GM12878 (cell line): ENCODE measurements at regions not wholly inside any gene's neighbourhood (a gene's known extent, or its start where the extent isn't known, plus 50 kb on each side); places are given as distances from the start of the nearest gene placed in this dataset.

Experiments used
- ATAC-seq: fragments of 200-7000 bp; cut with Tn5 transposase; 3 replicates; pipeline ENCODE4 v1.9.1; 2020; ENCODE audit warnings: mild to moderate bottlenecking, moderate library complexity
- BruUV-seq: library from RNA; stranded (reverse); fragments of 400-500 nt; replicated peaks from 2 replicates; lab custom pipeline; 2021; lab: Mats Ljungman, UMichigan
- CTCF ChIA-PET: fragments of 300-600 bp; sonication (Branson Sonifier 250); formaldehyde crosslinking; extraction: SDS; loops from one replicate; lab custom pipeline; 2021; ENCODE audit warnings: inconsistent platforms; lab: Yijun Ruan, JAX
- POLR2A ChIA-PET: fragments of 350-600 bp; formaldehyde crosslinking; extraction: SDS; loops from one replicate; lab custom pipeline; 2021; ENCODE audit warnings: inconsistent platforms; lab: Charles Lee
- RAD21 ChIA-PET: fragments of 300-600 bp; sonication (Branson Sonifier 250); formaldehyde crosslinking; loops from one replicate; lab custom pipeline; 2023; ENCODE audit warnings: antibody characterized with exemption; ENCODE audit not compliant: unreplicated experiment; lab: Charles Lee
- SMC1A ChIA-PET: fragments of 300-600 bp; sonication (Branson Sonifier 250); formaldehyde crosslinking; loops from one replicate; lab custom pipeline; 2023; ENCODE audit not compliant: unreplicated experiment, uncharacterized antibody; lab: Charles Lee
- DNase-seq: peaks from one replicate; pipeline ENCODE4 v3.0.0-alpha.2; 2011; ENCODE audit warnings: low read depth, low spot score
- FAIRE-seq: peaks from 3 replicates; lab custom pipeline; 2011; peaks lifted over from hg19 to GRCh38; lab: Jason Lieb, UNC
- H2AFZ ChIP-seq: 2 replicates; pipeline ENCODE4 v1.6.0; 2011; ENCODE audit warnings: low read depth, low read length, control low read depth; ENCODE audit not compliant: control insufficient read depth
- H3K27ac ChIP-seq: 2 replicates; pipeline ENCODE4 v1.5.1; 2011; ENCODE audit warnings: control low read depth; ENCODE audit not compliant: control insufficient read depth, insufficient read depth
- H3K27me3 ChIP-seq, 2 experiments: replicated peaks in 1 of 2; 2 replicates each; pipeline versions ENCODE4 v1.6.0 to v1.6.1; 2011; ENCODE audit warnings: low read length in 1 of 2; ENCODE audit not compliant: control insufficient read depth in 2 of 2, insufficient read depth in 2 of 2
- H3K36me3 ChIP-seq, 2 experiments: 2 replicates each; pipeline ENCODE4 v1.5.1; 2011; ENCODE audit warnings: low read length in 1 of 2; ENCODE audit not compliant: control insufficient read depth in 2 of 2, insufficient read depth in 2 of 2
- H3K4me1 ChIP-seq: 2 replicates; pipeline ENCODE4 v1.6.1; 2011; ENCODE audit warnings: mild to moderate bottlenecking, low read length, moderate library complexity, mixed read lengths; ENCODE audit not compliant: control insufficient read depth, insufficient read depth
- H3K4me2 ChIP-seq: 2 replicates; pipeline ENCODE4 v1.6.0; 2011; ENCODE audit warnings: control low read depth; ENCODE audit not compliant: control insufficient read depth, insufficient read depth
- H3K4me3 ChIP-seq: fragments of 200-600 bp; sonication (generic); 2 replicates; pipeline ENCODE4 v1.5.1; 2016
- H3K79me2 ChIP-seq: 2 replicates; pipeline ENCODE4 v1.6.0; 2011; ENCODE audit warnings: low read length; ENCODE audit not compliant: control insufficient read depth, insufficient read depth
- H3K9ac ChIP-seq: 2 replicates; pipeline ENCODE4 v1.8.0; 2011; ENCODE audit warnings: low read length, control low read depth, mixed read lengths; ENCODE audit not compliant: control insufficient read depth, insufficient read depth
- H3K9me3 ChIP-seq: replicated peaks from 3 replicates; pipeline ENCODE4 v1.5.1; 2011; ENCODE audit warnings: mild to moderate bottlenecking, low read length; ENCODE audit not compliant: control insufficient read depth, insufficient read depth
- H4K20me1 ChIP-seq: 2 replicates; pipeline ENCODE4 v1.6.0; 2011; ENCODE audit not compliant: control insufficient read depth, insufficient read depth
- CBX5 ChIP-seq: sonication (generic); IDR thresholded peaks from 2 replicates; pipeline ENCODE4 v1.6.1; 2016; ENCODE audit warnings: low read depth, moderate library complexity, mild to moderate bottlenecking, inconsistent platforms
- CHD2 ChIP-seq: IDR thresholded peaks from 2 replicates; pipeline ENCODE4 v1.6.1; 2011; ENCODE audit warnings: low read depth, low read length, improper control_type of control experiment, borderline replicate concordance
- HDAC2 ChIP-seq: fragments of 200-600 bp; sonication (generic); IDR thresholded peaks from 2 replicates; pipeline ENCODE4 v1.6.1; 2017
- NKRF ChIP-seq: fragments of 450-650 bp; conservative IDR thresholded peaks from 2 replicates; pipeline ENCODE4 v1.6.1; 2017; ENCODE audit warnings: mild to moderate bottlenecking, moderate library complexity
- PRDM15 ChIP-seq: fragments of 450-650 bp; formaldehyde crosslinking; IDR thresholded peaks from 2 replicates; pipeline ENCODE4 v1.4.0; 2020; ENCODE audit warnings: mild to moderate bottlenecking, moderate library complexity
- TAF1 ChIP-seq: IDR thresholded peaks from 2 replicates; pipeline ENCODE4 v1.6.1; 2011; ENCODE audit warnings: mild to moderate bottlenecking, low read depth, low read length, borderline replicate concordance
- ZNF217 ChIP-seq: fragments of 450-650 bp; IDR thresholded peaks from 2 replicates; pipeline ENCODE4 v1.6.1; 2017; ENCODE audit warnings: antibody characterized with exemption, mild to moderate bottlenecking
- in situ Hi-C: fragments of 300-500 bp; cut with MboI; formaldehyde crosslinking; loops from 9 replicates; pipeline ENCODE4 v1.14.3; 2018; ENCODE audit warnings: mixed read lengths
- intact Hi-C: fragments of 100-400 bp; cut with micrococcal nuclease; formaldehyde crosslinking; loops from one replicate; pipeline ENCODE4 v1.14.2; 2022; ENCODE audit not compliant: unreplicated experiment

- BruUV-seq, result no TSS peak
- no peak overlapping the region for H3K9ac ChIP-seq
- H3K27me3 ChIP-seq, result no peaks in the 10 kb centered on the region
- in situ Hi-C loops (no loop called here), intact Hi-C loops (no loop called here)
- RAD21 ChIA-PET, result no interaction called here
- no peak overlapping the region for H3K27ac ChIP-seq
- H3K4me3 ChIP-seq, result no peak overlapping the region
- no peaks in the 10 kb centered on the region for H3K36me3 ChIP-seq
- H3K79me2 ChIP-seq, result no peaks in the 10 kb centered on the region
- FAIRE-seq, result no peak
- H3K4me1 ChIP-seq, result no peaks in the 10 kb centered on the region
- no peaks in the 10 kb centered on the region for H4K20me1 ChIP-seq
- H3K9me3 ChIP-seq, result no peaks in the 10 kb centered on the region
- DNase-seq, result no peak
- POLR2A ChIA-PET, result no interaction called here
- no peak for ATAC-seq
- no peak overlapping the region for H3K4me2 ChIP-seq
- H2AFZ ChIP-seq, result no peak overlapping the region
- CTCF ChIA-PET, result no interaction called here
- no peak for TF ChIP-seq CHD2
- TF ChIP-seq HDAC2, result no peak
- TF ChIP-seq PRDM15 (CRISPR knock-in tag), result no peak
- no peak for TF ChIP-seq NKRF
- no peak for TF ChIP-seq ZNF217
- no peak for TF ChIP-seq CBX5
- no peak for TF ChIP-seq TAF1
- SMC1A ChIA-PET, result interaction anchor here (1.0 kb wide), 1 partner anchor 48 kb away, joined by 4 read pairs; no protein-coding TSS in a partner anchor
These were observed 72.5 kb upstream of the CLDN14 start for GRCh38 chr21:36552434-36552785.
